ENCODE measurements at regions not wholly inside any gene's neighbourhood (a gene's known extent, or its start where the extent isn't known, plus 50 kb on each side); places are given as distances from the start of the nearest gene placed in this dataset.

GRCh38 chr3:73186741-73187140, 125.3 kb downstream of the EBLN2 start:
- TF ChIP-seq, protein P1, sequence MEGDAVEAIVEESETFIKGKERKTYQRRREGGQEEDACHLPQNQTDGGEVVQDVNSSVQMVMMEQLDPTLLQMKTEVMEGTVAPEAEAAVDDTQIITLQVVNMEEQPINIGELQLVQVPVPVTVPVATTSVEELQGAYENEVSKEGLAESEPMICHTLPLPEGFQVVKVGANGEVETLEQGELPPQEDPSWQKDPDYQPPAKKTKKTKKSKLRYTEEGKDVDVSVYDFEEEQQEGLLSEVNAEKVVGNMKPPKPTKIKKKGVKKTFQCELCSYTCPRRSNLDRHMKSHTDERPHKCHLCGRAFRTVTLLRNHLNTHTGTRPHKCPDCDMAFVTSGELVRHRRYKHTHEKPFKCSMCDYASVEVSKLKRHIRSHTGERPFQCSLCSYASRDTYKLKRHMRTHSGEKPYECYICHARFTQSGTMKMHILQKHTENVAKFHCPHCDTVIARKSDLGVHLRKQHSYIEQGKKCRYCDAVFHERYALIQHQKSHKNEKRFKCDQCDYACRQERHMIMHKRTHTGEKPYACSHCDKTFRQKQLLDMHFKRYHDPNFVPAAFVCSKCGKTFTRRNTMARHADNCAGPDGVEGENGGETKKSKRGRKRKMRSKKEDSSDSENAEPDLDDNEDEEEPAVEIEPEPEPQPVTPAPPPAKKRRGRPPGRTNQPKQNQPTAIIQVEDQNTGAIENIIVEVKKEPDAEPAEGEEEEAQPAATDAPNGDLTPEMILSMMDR (IDR thresholded peaks at IDR 0.05) = no peak
- no peak for TF ChIP-seq POLR2AphosphoS5 (IDR thresholded peaks at IDR 0.05; ENCODE audit: low read depth, low read length)
- TF ChIP-seq REST (IDR thresholded peaks at IDR 0.05; ENCODE audit: insufficient read depth in 1 of 2, low read depth in 2 of 2, low read length in 1 of 2) = no peak

Measured in Panc1 (cell line).